ENCODE measurements at regions not wholly inside any gene's neighbourhood (a gene's known extent, or its start where the extent isn't known, plus 50 kb on each side); places are given as distances from the start of the nearest gene placed in this dataset.
"Not testable (repeated sequence)": the region's sequence is repeated elsewhere in the genome, so short reads cannot be mapped to it uniquely, and the experiment has no call there.

DNA sequence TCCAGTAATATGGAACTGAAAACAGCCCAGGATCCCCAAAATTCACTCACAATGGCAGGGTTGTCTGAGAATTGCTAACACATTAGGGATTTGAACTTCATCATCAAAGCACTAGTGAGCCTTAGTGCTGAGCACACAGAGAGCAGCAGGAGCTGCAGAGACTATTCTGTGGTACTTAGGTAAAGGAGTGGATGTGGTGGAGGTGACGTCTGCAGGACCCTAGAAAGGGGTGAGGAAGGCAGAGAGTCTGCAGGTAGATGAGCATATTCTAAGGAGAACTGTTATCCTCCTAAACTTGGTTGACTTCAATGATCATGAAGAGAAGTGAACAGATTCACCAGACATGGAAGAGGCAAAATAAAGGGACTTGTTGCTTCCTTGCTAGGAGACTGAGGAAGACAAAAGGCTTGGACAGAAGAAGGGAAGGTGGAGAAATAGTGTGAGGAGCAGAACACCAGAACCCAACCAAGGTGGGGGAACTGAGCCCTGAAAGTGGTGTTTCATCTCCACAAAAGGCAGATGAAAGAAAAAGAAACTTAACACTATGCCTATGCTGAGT lies 1164.0 kb downstream of the TMEM121 start:
- Histone ChIP-seq H3K4me3 (no peak overlapping the region), H3K27me3 (replicated peaks; ENCODE audit: insufficient read depth) (no peaks in the 10 kb centered on the region), H3K36me3 (no peaks in the 10 kb centered on the region), H3K27ac (no peak overlapping the region), H3K9me3 (no peaks in the 10 kb centered on the region), H3K4me1 (ENCODE audit: control insufficient read depth in 1 of 2, low read depth in 2 of 2) (no peaks in the 10 kb centered on the region)
- TF ChIP-seq, protein P1, sequence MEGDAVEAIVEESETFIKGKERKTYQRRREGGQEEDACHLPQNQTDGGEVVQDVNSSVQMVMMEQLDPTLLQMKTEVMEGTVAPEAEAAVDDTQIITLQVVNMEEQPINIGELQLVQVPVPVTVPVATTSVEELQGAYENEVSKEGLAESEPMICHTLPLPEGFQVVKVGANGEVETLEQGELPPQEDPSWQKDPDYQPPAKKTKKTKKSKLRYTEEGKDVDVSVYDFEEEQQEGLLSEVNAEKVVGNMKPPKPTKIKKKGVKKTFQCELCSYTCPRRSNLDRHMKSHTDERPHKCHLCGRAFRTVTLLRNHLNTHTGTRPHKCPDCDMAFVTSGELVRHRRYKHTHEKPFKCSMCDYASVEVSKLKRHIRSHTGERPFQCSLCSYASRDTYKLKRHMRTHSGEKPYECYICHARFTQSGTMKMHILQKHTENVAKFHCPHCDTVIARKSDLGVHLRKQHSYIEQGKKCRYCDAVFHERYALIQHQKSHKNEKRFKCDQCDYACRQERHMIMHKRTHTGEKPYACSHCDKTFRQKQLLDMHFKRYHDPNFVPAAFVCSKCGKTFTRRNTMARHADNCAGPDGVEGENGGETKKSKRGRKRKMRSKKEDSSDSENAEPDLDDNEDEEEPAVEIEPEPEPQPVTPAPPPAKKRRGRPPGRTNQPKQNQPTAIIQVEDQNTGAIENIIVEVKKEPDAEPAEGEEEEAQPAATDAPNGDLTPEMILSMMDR (IDR thresholded peaks at IDR 0.05), result no peak
- DNase-seq (ENCODE audit: low spot score) (no peak), ATAC-seq (ENCODE audit: insufficient number of reproducible peaks, low FRiP score, low read depth) (no peak)

DNA sequence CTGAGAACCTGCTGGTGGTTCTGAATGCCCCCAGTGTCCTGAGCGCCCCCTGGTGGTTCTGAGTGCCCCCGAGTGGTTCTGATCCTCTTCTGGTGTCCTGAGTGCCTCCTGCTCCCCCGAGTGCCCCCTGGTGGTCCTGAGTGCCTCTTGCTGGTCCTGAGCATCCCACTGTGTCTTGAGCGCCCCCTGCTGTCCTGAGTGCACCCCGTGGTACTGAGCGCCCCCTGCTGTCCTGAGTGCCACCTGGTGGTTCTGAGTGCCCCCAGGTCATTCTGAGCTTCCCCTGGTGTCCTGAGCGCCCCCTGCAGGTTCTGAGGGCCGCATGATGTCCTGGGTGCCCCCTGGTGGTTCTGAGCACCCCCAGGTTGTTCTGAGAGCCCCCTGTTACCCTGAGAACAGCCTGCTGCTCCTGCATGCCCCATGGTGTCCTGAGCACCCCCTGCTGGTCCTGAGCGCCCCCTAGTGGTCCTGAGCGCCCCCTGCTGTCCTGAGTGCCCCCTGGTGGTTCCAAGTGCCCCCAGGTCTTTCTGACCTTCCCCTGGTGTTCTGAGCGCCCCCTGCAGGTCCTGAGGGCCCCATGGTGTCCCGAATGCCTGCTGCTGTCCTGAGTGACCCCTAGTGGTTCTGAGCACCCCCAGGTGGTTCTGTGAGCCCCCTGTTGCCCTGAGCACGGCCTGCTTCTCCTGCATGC lies 1165.4 kb downstream of the TMEM121 start:
- no peaks in the 10 kb centered on the region for H3K36me3 ChIP-seq
- no peak overlapping the region for H3K4me3 ChIP-seq
- H3K27me3 ChIP-seq (replicated peaks; ENCODE audit: insufficient read depth), result no peaks in the 10 kb centered on the region
- H3K9me3 ChIP-seq, result no peaks in the 10 kb centered on the region
- no peak overlapping the region for H3K27ac ChIP-seq
- no peak for ATAC-seq (ENCODE audit: insufficient number of reproducible peaks, low FRiP score, low read depth)
- TF ChIP-seq, protein P1 (IDR thresholded peaks at IDR 0.05), result no peak
- no peak for DNase-seq (ENCODE audit: low spot score)
- H3K4me1 ChIP-seq (ENCODE audit: control insufficient read depth in 1 of 2, low read depth in 2 of 2), result no peaks in the 10 kb centered on the region

DNA sequence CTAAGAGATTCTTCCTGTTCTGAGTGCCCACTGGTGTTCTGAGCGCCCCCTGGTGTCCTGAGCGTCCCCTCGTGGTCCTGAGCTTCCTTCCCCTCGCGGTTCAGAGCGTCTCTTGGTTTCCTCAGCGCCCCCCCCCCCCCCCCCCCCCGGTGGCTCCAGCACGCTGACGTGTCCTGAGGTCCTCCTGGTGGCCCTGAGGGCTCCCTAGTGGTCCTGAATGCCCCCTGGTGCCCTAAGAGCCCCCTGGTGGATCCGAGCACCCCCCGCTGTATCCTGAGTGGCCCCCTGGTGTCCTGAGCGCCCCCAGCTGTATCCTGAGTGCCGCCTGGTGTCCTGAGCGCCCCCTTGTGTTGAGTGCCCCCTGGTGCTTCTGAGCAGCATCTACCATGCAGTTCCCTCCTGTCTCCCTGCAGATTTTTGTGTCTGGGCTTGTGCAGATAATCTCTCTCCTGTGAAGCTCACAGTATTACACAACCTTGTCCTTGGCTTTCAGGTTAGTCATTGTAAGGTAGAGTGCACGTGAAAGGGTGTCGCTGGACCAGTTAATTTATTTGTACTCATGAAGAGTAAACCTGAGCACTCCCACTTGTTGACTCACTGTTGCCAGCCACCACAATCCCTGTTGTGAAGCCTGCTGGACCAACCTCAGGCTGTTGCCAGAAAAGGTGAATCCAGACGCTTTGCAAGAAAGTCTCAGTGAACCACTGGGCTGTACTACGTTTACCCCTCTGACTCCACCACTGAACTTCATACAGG lies 1168.4 kb downstream of the TMEM121 start:
- no peak for DNase-seq (ENCODE audit: low spot score)

DNA sequence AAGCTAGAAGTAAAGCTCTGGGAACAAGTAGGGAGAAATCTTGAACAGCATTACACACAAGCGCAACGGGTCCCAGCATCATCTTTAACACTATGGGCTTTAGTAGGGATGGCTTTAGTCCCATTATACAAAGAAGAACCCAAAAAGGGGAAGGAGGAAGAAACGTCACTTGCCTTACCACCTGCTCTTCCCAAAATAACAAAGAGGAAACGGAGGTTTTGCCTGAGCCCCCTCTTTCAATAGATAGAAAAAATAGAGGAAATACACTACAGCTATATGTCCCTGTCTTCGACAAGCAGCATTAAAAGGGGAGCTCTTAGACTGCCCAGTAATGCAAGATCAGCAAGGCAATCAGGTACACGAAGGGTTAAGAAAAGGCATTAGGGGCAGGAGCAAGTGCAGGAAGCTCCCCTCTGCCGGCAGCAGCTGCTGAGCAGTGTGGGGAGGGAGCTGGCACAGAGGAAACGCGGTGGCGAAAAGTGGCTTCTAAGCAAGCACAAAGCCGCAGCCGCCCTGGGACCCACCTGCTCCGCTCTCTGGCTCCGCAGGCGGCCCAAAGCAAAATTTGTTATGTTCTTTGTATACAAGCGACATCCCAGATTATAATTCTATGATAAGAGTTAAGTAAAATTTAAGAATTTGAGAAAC lies 1172.4 kb downstream of the TMEM121 start:
- not testable (repeated sequence) for H3K27me3 ChIP-seq (replicated peaks; ENCODE audit: insufficient read depth); H3K36me3 ChIP-seq; H3K4me1 ChIP-seq (ENCODE audit: control insufficient read depth in 1 of 2, low read depth in 2 of 2); H3K4me3 ChIP-seq; H3K27ac ChIP-seq; DNase-seq (ENCODE audit: low spot score); H3K9me3 ChIP-seq; ATAC-seq (ENCODE audit: insufficient number of reproducible peaks, low FRiP score, low read depth)

More for the DNA sequence above, 1168.4 kb downstream of the TMEM121 start:
- no peaks in the 10 kb centered on the region for H3K27me3 ChIP-seq (replicated peaks; ENCODE audit: insufficient read depth)
- ATAC-seq (ENCODE audit: insufficient number of reproducible peaks, low FRiP score, low read depth), result no peak
- no peaks in the 10 kb centered on the region for H3K36me3 ChIP-seq
- TF ChIP-seq, protein P1 (IDR thresholded peaks at IDR 0.05), result no peak
- no peak overlapping the region for H3K4me3 ChIP-seq
- no peaks in the 10 kb centered on the region for H3K9me3 ChIP-seq
- no peak overlapping the region for H3K27ac ChIP-seq
- H3K4me1 ChIP-seq (ENCODE audit: control insufficient read depth in 1 of 2, low read depth in 2 of 2), result no peaks in the 10 kb centered on the region

DNA sequence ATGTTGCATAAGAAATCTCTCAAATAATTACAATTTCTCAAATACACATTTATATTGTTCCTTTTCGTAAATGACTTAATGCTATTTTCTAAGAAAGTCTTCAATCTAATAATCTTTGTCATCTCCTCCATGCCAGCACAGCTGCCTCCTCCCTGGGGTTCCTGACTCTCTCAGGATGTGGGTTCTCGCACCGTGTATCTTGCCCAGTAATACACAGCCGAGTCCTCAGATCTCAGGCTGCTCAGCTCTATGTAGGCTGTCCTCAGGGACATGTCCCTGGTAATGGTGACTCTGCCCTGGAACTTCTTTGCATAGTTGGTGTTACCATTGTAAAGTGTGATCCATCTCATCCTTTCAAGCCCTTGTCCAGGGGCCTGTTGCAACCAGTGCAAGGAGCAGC lies 1177.3 kb downstream of the TMEM121 start:
- not testable (repeated sequence) for H3K4me3 ChIP-seq; DNase-seq (ENCODE audit: low spot score); H3K36me3 ChIP-seq; H3K27me3 ChIP-seq (replicated peaks; ENCODE audit: insufficient read depth); H3K9me3 ChIP-seq; H3K4me1 ChIP-seq (ENCODE audit: control insufficient read depth in 1 of 2, low read depth in 2 of 2); H3K27ac ChIP-seq; ATAC-seq (ENCODE audit: insufficient number of reproducible peaks, low FRiP score, low read depth)

DNA sequence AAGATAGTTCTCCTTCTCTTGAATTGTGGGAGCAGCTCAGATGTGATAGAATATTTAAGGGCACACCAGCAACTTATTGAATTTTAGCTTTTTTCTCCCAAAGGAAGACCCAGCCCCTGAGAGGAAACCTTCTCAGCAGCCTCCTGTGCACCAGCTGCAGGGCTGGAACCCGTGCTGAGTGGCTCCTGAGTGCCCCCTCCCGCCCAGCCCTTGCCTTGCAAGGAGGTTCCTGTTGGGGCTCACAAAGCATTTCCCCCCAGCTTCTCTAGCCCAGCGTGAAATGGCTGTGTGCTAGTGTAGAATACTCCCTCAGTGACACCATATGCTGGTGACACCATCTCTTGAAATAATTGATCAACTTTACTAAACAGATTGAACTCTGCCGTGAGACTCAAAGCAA lies 1180.1 kb downstream of the TMEM121 start:
- DNase-seq (ENCODE audit: low spot score); H3K9me3 ChIP-seq; H3K4me3 ChIP-seq; ATAC-seq (ENCODE audit: insufficient number of reproducible peaks, low FRiP score, low read depth); H3K36me3 ChIP-seq; H3K4me1 ChIP-seq (ENCODE audit: control insufficient read depth in 1 of 2, low read depth in 2 of 2); H3K27ac ChIP-seq; H3K27me3 ChIP-seq (replicated peaks; ENCODE audit: insufficient read depth): not testable (repeated sequence)

DNA sequence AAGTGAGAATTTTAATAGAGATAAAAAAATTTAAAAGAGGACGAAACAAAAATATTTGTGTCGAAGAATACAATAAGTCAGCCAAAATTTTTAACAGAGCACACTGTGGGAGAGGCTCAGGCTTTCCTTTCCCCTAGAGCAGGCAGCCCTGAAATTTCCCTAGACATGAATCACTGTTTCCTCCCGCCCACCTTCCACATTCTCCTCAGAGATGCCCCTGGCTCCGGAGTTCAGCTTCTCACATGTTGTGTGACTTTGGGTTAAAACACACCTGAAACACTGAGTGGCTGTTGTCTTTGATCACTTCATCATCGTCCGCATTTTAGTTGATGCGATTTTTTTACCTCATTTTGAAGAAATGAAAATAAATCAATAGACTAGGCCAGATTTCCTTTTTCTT lies 1183.8 kb downstream of the TMEM121 start:
- ATAC-seq (ENCODE audit: insufficient number of reproducible peaks, low FRiP score, low read depth); H3K4me3 ChIP-seq; H3K9me3 ChIP-seq; H3K4me1 ChIP-seq (ENCODE audit: control insufficient read depth in 1 of 2, low read depth in 2 of 2); H3K36me3 ChIP-seq; DNase-seq (ENCODE audit: low spot score); H3K27me3 ChIP-seq (replicated peaks; ENCODE audit: insufficient read depth); H3K27ac ChIP-seq: not testable (repeated sequence)

DNA sequence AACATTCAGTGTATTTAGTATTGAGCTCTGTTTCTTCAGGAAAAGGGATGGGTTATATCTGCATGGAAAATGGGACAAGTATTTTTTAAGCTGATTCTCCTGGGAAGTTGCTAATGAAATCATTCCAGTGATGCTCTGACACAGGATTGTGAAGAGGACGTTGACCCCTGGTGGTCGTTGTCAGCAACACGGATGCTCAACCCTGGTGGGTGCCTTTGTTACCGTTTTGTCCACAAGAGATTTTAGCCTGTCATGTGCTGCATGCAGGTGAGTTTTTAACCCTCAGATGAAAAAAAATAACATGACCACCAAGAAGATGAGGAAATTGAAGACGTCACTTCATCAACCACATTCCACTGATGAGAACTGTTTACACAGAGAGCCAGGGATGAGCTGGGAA lies 1186.1 kb downstream of the TMEM121 start:
- H3K4me1 ChIP-seq (ENCODE audit: control insufficient read depth in 1 of 2, low read depth in 2 of 2); H3K27ac ChIP-seq; H3K4me3 ChIP-seq; H3K36me3 ChIP-seq; H3K9me3 ChIP-seq; H3K27me3 ChIP-seq (replicated peaks; ENCODE audit: insufficient read depth); ATAC-seq (ENCODE audit: insufficient number of reproducible peaks, low FRiP score, low read depth); DNase-seq (ENCODE audit: low spot score): not testable (repeated sequence)
